ENCODE measurements at regions not wholly inside any gene's neighbourhood (a gene's known extent, or its start where the extent isn't known, plus 50 kb on each side); places are given as distances from the start of the nearest gene placed in this dataset.

DNA sequence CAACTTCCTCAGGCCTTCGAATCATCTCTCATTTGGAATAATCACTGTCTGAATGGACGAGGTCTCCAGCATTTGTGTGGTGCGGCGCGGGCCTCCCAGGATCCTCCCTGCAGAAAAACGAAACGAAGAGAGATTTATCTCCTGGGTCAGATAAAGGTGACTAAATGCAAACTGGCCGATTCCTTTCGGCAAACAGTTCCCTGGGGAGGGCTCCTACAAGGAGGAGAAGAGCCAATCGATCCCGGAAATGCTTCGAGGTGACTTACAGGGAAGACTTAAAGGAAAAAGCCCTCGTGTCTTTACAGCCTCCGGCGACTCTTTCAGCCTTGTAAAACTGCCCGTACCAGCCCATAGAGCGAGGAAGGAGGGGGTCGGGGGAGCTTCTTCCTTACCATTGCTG lies 126.5 kb downstream of the MIAT start:
- TF ChIP-seq, protein P1, sequence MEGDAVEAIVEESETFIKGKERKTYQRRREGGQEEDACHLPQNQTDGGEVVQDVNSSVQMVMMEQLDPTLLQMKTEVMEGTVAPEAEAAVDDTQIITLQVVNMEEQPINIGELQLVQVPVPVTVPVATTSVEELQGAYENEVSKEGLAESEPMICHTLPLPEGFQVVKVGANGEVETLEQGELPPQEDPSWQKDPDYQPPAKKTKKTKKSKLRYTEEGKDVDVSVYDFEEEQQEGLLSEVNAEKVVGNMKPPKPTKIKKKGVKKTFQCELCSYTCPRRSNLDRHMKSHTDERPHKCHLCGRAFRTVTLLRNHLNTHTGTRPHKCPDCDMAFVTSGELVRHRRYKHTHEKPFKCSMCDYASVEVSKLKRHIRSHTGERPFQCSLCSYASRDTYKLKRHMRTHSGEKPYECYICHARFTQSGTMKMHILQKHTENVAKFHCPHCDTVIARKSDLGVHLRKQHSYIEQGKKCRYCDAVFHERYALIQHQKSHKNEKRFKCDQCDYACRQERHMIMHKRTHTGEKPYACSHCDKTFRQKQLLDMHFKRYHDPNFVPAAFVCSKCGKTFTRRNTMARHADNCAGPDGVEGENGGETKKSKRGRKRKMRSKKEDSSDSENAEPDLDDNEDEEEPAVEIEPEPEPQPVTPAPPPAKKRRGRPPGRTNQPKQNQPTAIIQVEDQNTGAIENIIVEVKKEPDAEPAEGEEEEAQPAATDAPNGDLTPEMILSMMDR (optimal IDR thresholded peaks at IDR 0.05 in 1 of 3, IDR thresholded peaks at IDR 0.05 in 1 of 3, conservative IDR thresholded peaks at IDR 0.05 in 1 of 3; ENCODE audit: extremely low read depth in 1 of 3, insufficient read depth in 2 of 3, low read length in 3 of 3), result no peak
- no peak for TF ChIP-seq EZH2 (IDR thresholded peaks at IDR 0.05; ENCODE audit: low read length)

Data from keratinocyte (primary cell).